GM19240 (cell line): ENCODE measurements at regions not wholly inside any gene's neighbourhood (a gene's known extent, or its start where the extent isn't known, plus 50 kb on each side); places are given as distances from the start of the nearest gene placed in this dataset.

Source experiments
- DNase-seq: peaks from one replicate; pipeline ENCODE4 v3.0.0; 2011; ENCODE audit warnings: low spot score; ENCODE audit not compliant: insufficient read length

DNA sequence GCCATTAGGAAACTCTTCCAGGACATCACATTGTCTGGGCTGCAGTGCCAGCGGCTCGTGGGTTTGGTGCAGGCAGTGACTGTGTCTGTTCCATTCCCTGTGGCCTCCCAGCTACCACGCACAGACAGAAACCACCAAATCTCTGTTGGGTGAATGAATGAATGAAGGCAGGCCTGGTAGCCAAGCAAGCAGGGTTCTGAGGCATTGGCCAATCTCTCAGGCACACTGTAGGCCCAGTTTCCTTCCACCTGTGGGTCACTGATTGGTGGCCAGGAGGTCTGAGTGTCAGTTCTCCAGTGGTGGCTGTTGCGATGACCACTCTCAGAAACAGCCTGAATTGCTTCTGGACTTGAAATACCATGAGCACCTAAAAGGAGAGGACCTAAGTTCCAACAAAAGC is 59.4 kb upstream of the CTBP2 start:
- no peak for DNase-seq

DNA sequence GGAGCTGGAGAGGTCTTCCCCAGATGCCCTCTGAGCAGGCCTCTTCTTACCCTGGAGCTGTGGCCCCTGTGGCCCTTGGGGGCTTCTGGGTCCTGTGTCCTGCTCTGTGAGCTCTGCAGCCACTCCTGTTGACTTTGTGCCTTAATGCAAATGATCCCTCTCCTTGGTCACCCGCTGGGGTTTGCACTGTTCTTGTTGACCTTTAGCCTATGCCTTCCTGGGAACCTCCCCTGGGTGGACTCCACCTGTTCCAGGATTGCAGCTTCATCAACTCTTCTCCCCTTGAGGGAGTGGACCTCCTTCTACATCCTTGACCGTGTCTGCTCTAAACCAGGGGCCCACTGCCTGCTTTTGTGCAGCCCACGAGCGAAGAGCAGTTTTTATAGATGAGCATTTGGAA is 58.6 kb upstream of the CTBP2 start:
- no peak for DNase-seq

DNA sequence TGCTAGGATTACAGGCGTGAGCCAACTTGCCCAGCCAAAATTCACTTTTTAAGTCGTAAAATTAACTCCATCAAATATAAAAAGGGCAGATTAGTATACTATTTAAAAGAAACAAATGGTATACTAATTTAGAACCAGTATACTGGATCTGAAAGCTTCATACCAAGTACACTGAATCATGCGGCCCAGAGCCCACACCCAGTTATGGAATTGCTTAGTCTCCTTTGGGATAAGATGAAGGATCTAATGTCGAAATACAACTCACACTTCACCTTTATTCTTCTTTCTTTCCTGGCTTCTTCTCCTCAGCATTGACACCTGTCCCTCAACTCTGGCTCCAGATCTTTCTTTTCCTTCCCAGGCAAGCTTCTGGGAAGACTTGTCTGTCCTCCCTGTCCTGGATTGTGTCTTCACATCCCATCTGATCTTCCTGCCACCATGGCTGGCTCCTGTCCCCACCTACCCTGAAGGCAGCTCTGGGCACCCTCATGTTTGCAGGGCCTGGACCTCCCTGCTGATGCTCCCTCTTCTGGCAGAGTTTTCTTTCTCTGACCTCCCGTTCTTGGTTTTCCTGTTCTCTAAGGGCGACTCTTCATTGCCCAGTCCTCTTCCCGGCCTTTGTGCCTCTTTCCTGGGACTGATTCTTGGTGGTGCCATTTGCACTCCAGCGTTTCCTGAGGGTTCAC is 57.8 kb upstream of the CTBP2 start:
- DNase-seq = no peak

DNA sequence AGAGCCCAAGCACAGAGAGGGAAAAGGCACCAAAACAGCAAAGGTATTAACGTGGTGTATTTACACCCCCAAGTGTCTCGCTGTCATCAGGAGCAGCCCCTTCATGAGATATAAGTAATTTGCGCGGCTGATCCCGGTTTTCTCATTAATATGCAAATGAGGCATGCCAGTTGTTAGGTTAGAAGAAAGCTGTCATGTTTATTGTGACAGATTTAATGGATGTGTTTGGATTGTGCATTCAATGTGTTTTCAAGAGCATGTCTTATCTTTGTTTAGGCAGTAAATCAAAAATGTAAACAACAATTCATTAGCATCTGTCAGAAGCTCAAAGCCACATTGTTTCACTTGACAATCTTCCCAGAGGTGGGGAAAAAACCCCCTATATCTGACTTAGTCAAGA is 56.5 kb upstream of the CTBP2 start:
- no peak for DNase-seq

DNA sequence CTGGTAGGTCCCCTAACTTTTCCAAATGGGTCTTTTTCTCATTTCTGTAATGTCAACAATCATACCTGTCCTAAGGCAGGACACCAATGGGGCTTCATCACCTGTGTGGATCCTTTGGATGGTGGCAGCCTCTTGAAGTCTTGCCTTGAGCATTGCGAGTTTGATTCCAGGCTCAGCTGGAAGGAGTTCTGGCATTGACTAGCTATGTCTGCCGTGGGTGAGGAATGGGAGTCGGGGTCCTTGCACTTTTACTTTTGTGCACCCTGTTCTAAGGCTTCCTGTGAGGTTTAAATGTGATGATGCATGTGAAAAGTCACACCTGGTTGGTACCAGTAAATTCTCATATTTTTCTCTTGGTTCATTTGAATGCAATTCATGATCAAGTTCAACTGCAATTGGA is 55.9 kb upstream of the CTBP2 start:
- DNase-seq = no peak

DNA sequence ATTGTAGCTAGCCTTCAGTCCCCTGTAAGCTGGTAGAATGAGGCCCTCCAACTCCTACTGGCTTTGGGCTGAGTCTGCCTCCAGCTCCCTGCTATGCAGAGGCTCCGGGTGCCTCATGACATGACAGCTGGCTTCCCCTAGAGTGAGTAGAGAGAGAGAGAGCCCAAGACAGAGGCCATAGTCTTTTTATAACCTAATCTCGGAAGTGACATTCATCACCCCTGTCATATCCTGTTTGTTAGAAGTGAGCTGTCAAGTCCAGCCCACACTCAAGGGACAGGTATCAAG is 53.9 kb upstream of the CTBP2 start:
- DNase-seq = no peak

DNA sequence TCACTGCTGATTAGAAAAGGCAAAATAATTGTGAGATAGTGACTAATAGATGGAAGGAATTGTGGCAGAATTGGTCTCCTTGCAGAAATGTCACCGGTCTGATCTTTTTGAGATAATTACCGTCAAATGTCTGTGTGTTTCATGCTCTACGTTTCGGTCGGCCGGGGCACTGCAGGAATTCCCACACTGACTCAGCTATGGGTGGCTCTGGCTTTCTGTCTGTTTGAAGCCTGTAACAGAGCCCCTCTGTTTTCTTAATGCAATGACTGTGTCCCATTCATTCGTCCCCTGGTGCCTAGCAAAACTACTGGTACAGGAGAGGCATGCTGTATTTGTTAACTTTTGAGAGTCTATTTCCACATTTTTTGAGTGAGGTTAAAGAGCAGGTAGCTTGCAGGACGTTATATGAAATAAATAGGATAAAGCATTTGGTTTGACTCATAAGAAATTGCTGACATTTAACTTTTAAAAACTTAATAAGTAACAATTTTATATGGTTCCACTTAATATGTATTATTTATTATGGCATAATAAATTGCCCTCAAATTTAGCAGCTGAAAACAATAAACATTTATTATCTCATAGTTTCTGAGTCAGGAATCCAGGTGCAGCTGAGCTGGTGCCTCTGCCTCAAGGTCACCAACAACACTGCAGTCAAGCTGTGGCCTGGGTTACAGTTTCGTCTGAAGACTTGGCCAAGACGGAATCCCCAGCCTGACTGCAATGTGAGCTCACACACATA is 53.3 kb upstream of the CTBP2 start:
- DNase-seq = no peak

DNA sequence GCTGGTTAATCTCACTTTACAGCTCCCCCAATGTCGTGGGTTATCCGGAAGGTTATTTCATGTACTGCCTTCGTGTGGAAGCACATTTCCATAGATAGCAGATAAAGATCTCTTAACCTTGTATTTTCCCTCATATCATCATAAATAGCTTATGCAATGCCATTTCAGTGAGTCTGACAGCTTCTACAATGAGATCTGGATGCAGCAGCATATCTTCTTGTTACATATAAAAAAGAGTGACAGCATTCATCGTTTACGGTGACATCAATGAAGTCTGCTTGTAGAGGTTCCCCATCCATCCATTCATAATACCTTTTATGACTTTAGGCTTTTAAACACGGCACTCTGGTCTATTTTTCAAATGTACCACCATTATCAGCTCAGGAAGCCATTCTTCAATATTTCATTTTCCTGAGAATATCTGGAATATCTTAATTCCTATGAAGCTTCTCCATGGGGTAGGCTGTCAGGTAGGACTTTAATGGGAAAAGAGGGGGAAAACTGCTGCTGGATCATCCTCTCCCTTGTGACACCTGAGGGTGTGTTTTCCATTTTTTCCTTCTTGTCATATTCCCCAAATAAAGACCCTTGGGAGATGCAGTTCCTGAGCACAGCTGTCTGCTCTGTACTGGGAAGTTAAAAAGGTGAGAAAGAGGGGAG is 51.9 kb upstream of the CTBP2 start:
- DNase-seq = no peak
